ENCODE measurements at regions not wholly inside any gene's neighbourhood (a gene's known extent, or its start where the extent isn't known, plus 50 kb on each side); places are given as distances from the start of the nearest gene placed in this dataset.
"Not testable (repeated sequence)": the region's sequence is repeated elsewhere in the genome, so short reads cannot be mapped to it uniquely, and the experiment has no call there.

DNA sequence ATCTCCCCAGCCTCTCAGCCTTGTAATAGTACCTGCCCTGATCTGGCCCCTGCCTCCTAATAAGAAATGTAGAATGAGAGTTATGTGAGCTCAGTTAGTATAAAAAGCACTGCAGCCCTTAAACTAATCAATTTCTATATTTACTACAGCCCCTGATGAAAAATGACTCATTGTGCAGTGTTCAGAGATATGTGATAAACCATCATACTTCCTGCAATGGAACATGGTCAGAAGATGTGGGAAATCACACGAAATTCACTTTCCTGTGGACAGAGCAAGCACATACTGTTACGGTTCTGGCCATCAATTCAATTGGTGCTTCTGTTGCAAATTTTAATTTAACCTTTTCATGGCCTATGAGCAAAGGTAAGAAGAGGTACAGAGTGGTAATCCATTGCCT lies 176.8 kb upstream of the PDE4B start:
- Histone ChIP-seq H3K27me3 (ENCODE audit: control insufficient read depth in 3 of 3, insufficient read depth in 3 of 3, low read length in 3 of 3) (no peaks in the 10 kb centered on the region), H3K4me3 (ENCODE audit: low read length in 3 of 3) (no peak overlapping the region), H3K4me1 (ENCODE audit: control insufficient read depth in 3 of 3, insufficient read depth in 3 of 3, low read length in 3 of 3) (no peaks in the 10 kb centered on the region), H3K9me3 (ENCODE audit: control insufficient read depth in 3 of 3, low read length in 3 of 3) (no peaks in the 10 kb centered on the region), H3K27ac (ENCODE audit: low read depth, low read length) (no peak overlapping the region), H3K36me3 (ENCODE audit: control insufficient read depth in 3 of 3, insufficient read depth in 3 of 3, low read length in 3 of 3) (no peaks in the 10 kb centered on the region), H3K9ac (ENCODE audit: low read depth in 1 of 3, low read length in 3 of 3) (no peak overlapping the region)

DNA sequence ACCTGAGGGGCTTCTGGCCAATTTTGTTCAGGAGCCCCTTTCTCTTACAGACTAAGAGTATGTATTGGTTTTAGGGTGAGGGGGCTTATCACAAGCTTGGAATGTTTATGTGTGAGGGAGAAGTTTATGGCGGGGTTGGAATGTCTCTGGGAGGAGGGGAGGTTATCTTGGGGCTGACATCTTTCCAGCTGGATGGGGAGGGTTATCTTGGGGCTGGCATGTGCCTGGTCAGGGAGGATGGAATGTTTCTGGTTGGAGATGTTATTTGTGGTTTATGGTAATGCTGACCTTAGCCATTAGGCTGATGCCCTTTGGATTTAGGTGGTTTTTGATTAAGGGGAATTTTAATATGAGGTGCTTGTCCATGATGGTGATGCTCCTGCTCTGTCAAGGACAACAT lies 171.0 kb upstream of the PDE4B start:
- not testable (repeated sequence) for H3K27ac ChIP-seq (ENCODE audit: low read depth, low read length); H3K4me1 ChIP-seq (ENCODE audit: control insufficient read depth in 3 of 3, insufficient read depth in 3 of 3, low read length in 3 of 3); H3K9ac ChIP-seq (ENCODE audit: low read depth in 1 of 3, low read length in 3 of 3); H3K4me3 ChIP-seq (ENCODE audit: low read length in 3 of 3); H3K9me3 ChIP-seq (ENCODE audit: control insufficient read depth in 3 of 3, low read length in 3 of 3); H3K27me3 ChIP-seq (ENCODE audit: control insufficient read depth in 3 of 3, insufficient read depth in 3 of 3, low read length in 3 of 3); H3K36me3 ChIP-seq (ENCODE audit: control insufficient read depth in 3 of 3, insufficient read depth in 3 of 3, low read length in 3 of 3)

DNA sequence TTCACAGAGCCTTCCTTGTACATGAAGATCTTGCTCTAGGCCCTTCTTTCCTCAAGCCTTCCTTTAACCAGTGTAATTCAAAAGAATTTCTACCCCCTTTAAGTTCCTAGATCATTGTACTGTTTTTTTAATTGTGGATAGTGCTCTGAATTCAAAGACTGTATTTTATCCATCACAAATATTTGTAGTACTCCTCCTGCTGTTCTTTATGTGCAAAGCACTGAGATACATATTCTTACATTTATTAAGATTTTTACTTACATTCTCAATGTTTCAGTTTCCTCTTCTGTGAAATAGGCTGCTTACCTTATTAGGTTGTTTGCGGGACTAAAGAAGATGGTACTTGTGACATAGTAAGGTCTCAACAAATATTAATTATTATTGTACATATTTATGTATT lies 168.8 kb upstream of the PDE4B start:
- Histone ChIP-seq H3K36me3 (ENCODE audit: control insufficient read depth in 3 of 3, insufficient read depth in 3 of 3, low read length in 3 of 3) (no peaks in the 10 kb centered on the region), H3K9ac (ENCODE audit: low read depth in 1 of 3, low read length in 3 of 3) (no peak overlapping the region), H3K27ac (ENCODE audit: low read depth, low read length) (no peak overlapping the region), H3K27me3 (ENCODE audit: control insufficient read depth in 3 of 3, insufficient read depth in 3 of 3, low read length in 3 of 3) (no peaks in the 10 kb centered on the region), H3K4me1 (ENCODE audit: control insufficient read depth in 3 of 3, insufficient read depth in 3 of 3, low read length in 3 of 3) (no peaks in the 10 kb centered on the region), H3K4me3 (ENCODE audit: low read length in 3 of 3) (no peak overlapping the region), H3K9me3 (ENCODE audit: control insufficient read depth in 3 of 3, low read length in 3 of 3) (no peaks in the 10 kb centered on the region)

GRCh38 chr1:65625528-65625927 lies 167.2 kb upstream of the PDE4B start:
- no peaks in the 10 kb centered on the region for H3K36me3 ChIP-seq (ENCODE audit: control insufficient read depth in 3 of 3, insufficient read depth in 3 of 3, low read length in 3 of 3)

DNA sequence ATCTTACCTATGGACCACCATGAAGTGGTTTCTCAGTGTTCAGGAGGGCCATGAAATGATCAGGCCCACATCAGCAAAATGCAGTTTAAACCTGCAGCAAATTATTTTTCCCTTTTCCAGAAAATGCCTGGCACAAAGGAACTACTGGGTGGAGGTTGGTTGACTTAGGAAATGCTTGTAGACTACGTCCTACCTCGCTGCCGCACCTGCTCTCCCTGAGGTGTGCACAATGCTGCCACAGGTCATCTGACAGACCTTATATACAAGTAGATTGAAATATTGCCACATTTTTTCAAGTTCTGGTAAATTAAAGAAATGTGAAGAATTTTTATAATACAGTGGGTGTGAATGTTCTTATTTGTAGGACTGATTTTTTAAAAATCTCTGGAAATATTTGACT lies 166.7 kb upstream of the PDE4B start:
- Histone ChIP-seq H3K27ac (ENCODE audit: low read depth, low read length) (no peak overlapping the region), H3K9me3 (ENCODE audit: control insufficient read depth in 3 of 3, low read length in 3 of 3) (no peaks in the 10 kb centered on the region), H3K9ac (ENCODE audit: low read depth in 1 of 3, low read length in 3 of 3) (no peak overlapping the region), H3K4me1 (ENCODE audit: control insufficient read depth in 3 of 3, insufficient read depth in 3 of 3, low read length in 3 of 3) (no peaks in the 10 kb centered on the region), H3K36me3 (ENCODE audit: control insufficient read depth in 3 of 3, insufficient read depth in 3 of 3, low read length in 3 of 3) (no peaks in the 10 kb centered on the region), H3K4me3 (ENCODE audit: low read length in 3 of 3) (no peak overlapping the region), H3K27me3 (ENCODE audit: control insufficient read depth in 3 of 3, insufficient read depth in 3 of 3, low read length in 3 of 3) (no peaks in the 10 kb centered on the region)

More at GRCh38 chr1:65625528-65625927, 167.2 kb upstream of the PDE4B start:
- no peaks in the 10 kb centered on the region for H3K9me3 ChIP-seq (ENCODE audit: control insufficient read depth in 3 of 3, low read length in 3 of 3)
- H3K4me3 ChIP-seq (ENCODE audit: low read length in 3 of 3): no peak overlapping the region
- no peaks in the 10 kb centered on the region for H3K4me1 ChIP-seq (ENCODE audit: control insufficient read depth in 3 of 3, insufficient read depth in 3 of 3, low read length in 3 of 3)
- H3K27me3 ChIP-seq (ENCODE audit: control insufficient read depth in 3 of 3, insufficient read depth in 3 of 3, low read length in 3 of 3): no peaks in the 10 kb centered on the region
- no peak overlapping the region for H3K9ac ChIP-seq (ENCODE audit: low read depth in 1 of 3, low read length in 3 of 3)
- no peak overlapping the region for H3K27ac ChIP-seq (ENCODE audit: low read depth, low read length)

DNA sequence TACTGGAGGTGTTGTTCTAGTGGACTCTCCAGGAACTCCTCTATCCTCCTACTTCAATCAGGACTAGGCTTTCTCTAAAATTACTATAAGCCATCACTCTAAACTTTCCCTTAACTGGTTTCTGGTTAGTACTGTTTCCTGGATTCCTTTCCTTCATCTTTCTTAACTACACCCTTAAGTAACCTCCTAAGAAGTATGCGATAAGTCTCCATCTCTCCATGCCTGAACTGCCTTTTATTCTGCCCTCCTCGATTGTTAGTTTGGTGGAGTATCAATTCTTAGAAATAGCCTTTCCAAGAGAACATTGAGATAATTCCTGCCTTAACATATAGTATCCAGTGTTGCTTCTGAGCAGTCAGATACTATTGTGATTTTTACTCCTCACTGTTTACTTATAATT lies 162.9 kb upstream of the PDE4B start:
- no peaks in the 10 kb centered on the region for H3K4me1 ChIP-seq (ENCODE audit: control insufficient read depth in 3 of 3, insufficient read depth in 3 of 3, low read length in 3 of 3)
- no peaks in the 10 kb centered on the region for H3K9me3 ChIP-seq (ENCODE audit: control insufficient read depth in 3 of 3, low read length in 3 of 3)
- no peaks in the 10 kb centered on the region for H3K36me3 ChIP-seq (ENCODE audit: control insufficient read depth in 3 of 3, insufficient read depth in 3 of 3, low read length in 3 of 3)
- no peak overlapping the region for H3K4me3 ChIP-seq (ENCODE audit: low read length in 3 of 3)
- no peak overlapping the region for H3K27ac ChIP-seq (ENCODE audit: low read depth, low read length)
- H3K9ac ChIP-seq (ENCODE audit: low read depth in 1 of 3, low read length in 3 of 3): no peak overlapping the region
- no peaks in the 10 kb centered on the region for H3K27me3 ChIP-seq (ENCODE audit: control insufficient read depth in 3 of 3, insufficient read depth in 3 of 3, low read length in 3 of 3)

- Histone ChIP-seq H3K27ac (ENCODE audit: low read depth, low read length) (no peak overlapping the region), H3K9me3 (ENCODE audit: control insufficient read depth in 3 of 3, low read length in 3 of 3) (no peaks in the 10 kb centered on the region), H3K27me3 (ENCODE audit: control insufficient read depth in 3 of 3, insufficient read depth in 3 of 3, low read length in 3 of 3) (no peaks in the 10 kb centered on the region), H3K4me3 (ENCODE audit: low read length in 3 of 3) (no peak overlapping the region), H3K4me1 (ENCODE audit: control insufficient read depth in 3 of 3, insufficient read depth in 3 of 3, low read length in 3 of 3) (no peaks in the 10 kb centered on the region), H3K9ac (ENCODE audit: low read depth in 1 of 3, low read length in 3 of 3) (no peak overlapping the region), H3K36me3 (ENCODE audit: control insufficient read depth in 3 of 3, insufficient read depth in 3 of 3, low read length in 3 of 3) (no peaks in the 10 kb centered on the region)
These were observed 161.8 kb upstream of the PDE4B start for GRCh38 chr1:65630855-65631254.

GRCh38 chr1:65632235-65632634 lies 160.5 kb upstream of the PDE4B start:
- H3K27me3 ChIP-seq (ENCODE audit: control insufficient read depth in 3 of 3, insufficient read depth in 3 of 3, low read length in 3 of 3): no peaks in the 10 kb centered on the region
- H3K9ac ChIP-seq (ENCODE audit: low read depth in 1 of 3, low read length in 3 of 3): no peak overlapping the region
- H3K36me3 ChIP-seq (ENCODE audit: control insufficient read depth in 3 of 3, insufficient read depth in 3 of 3, low read length in 3 of 3): no peaks in the 10 kb centered on the region
- H3K27ac ChIP-seq (ENCODE audit: low read depth, low read length): no peak overlapping the region
- no peaks in the 10 kb centered on the region for H3K4me1 ChIP-seq (ENCODE audit: control insufficient read depth in 3 of 3, insufficient read depth in 3 of 3, low read length in 3 of 3)
- H3K4me3 ChIP-seq (ENCODE audit: low read length in 3 of 3): no peak overlapping the region
- H3K9me3 ChIP-seq (ENCODE audit: control insufficient read depth in 3 of 3, low read length in 3 of 3): no peaks in the 10 kb centered on the region

- Histone ChIP-seq H3K4me3 (ENCODE audit: low read length in 3 of 3) (no peak overlapping the region), H3K27ac (ENCODE audit: low read depth, low read length) (no peak overlapping the region), H3K36me3 (ENCODE audit: control insufficient read depth in 3 of 3, insufficient read depth in 3 of 3, low read length in 3 of 3) (no peaks in the 10 kb centered on the region), H3K4me1 (ENCODE audit: control insufficient read depth in 3 of 3, insufficient read depth in 3 of 3, low read length in 3 of 3) (no peaks in the 10 kb centered on the region), H3K9me3 (ENCODE audit: control insufficient read depth in 3 of 3, low read length in 3 of 3) (no peaks in the 10 kb centered on the region), H3K9ac (ENCODE audit: low read depth in 1 of 3, low read length in 3 of 3) (no peak overlapping the region), H3K27me3 (ENCODE audit: control insufficient read depth in 3 of 3, insufficient read depth in 3 of 3, low read length in 3 of 3) (no peaks in the 10 kb centered on the region)
These were observed 152.6 kb upstream of the PDE4B start for GRCh38 chr1:65640046-65640445.

DNA sequence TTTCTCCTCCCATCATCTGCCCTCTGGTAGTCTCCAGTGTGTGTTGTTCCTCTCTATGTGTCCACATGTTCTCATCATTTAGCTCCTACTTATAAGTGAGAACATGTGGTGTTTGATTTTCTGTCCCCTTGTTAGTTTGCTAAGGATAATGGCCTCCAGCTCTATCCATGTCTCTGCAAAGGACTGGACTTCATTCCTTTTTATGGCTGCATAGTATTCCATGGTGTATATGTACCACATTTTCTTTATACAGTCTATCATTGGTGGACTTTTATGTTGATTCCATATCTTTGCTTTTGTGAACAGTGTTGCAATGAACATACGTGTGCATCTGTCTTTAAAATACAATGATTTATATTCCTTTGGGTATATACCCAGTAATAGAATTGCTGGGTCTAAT lies 143.5 kb upstream of the PDE4B start:
- H3K27me3 ChIP-seq (ENCODE audit: control insufficient read depth in 3 of 3, insufficient read depth in 3 of 3, low read length in 3 of 3); H3K27ac ChIP-seq (ENCODE audit: low read depth, low read length); H3K9me3 ChIP-seq (ENCODE audit: control insufficient read depth in 3 of 3, low read length in 3 of 3); H3K36me3 ChIP-seq (ENCODE audit: control insufficient read depth in 3 of 3, insufficient read depth in 3 of 3, low read length in 3 of 3); H3K4me1 ChIP-seq (ENCODE audit: control insufficient read depth in 3 of 3, insufficient read depth in 3 of 3, low read length in 3 of 3); H3K9ac ChIP-seq (ENCODE audit: low read depth in 1 of 3, low read length in 3 of 3); H3K4me3 ChIP-seq (ENCODE audit: low read length in 3 of 3): not testable (repeated sequence)

GRCh38 chr1:65650682-65651081 lies 142.0 kb upstream of the PDE4B start:
- Histone ChIP-seq H3K9me3 (ENCODE audit: control insufficient read depth in 3 of 3, low read length in 3 of 3) (no peaks in the 10 kb centered on the region), H3K27me3 (ENCODE audit: control insufficient read depth in 3 of 3, insufficient read depth in 3 of 3, low read length in 3 of 3) (no peaks in the 10 kb centered on the region), H3K4me3 (ENCODE audit: low read length in 3 of 3) (no peak overlapping the region), H3K27ac (ENCODE audit: low read depth, low read length) (no peak overlapping the region), H3K36me3 (ENCODE audit: control insufficient read depth in 3 of 3, insufficient read depth in 3 of 3, low read length in 3 of 3) (no peaks in the 10 kb centered on the region), H3K4me1 (ENCODE audit: control insufficient read depth in 3 of 3, insufficient read depth in 3 of 3, low read length in 3 of 3) (no peaks in the 10 kb centered on the region), H3K9ac (ENCODE audit: low read depth in 1 of 3, low read length in 3 of 3) (no peak overlapping the region)
